Hepatocyte (in vitro differentiated cells): ENCODE measurements at regions not wholly inside any gene's neighbourhood (a gene's known extent, or its start where the extent isn't known, plus 50 kb on each side); places are given as distances from the start of the nearest gene placed in this dataset.

Source experiments
- EZH2 ChIP-seq: fragments of 200-600 bp; sonication (generic); IDR thresholded peaks from 2 replicates; pipeline ENCODE4 v1.6.1; 2016; ENCODE audit warnings: antibody characterized with exemption, mild to moderate bottlenecking, borderline replicate concordance
- TF ChIP-seq, protein P1 (sequence below): fragments of 200-600 bp; sonication (generic); IDR thresholded peaks from 2 replicates; pipeline ENCODE4 v1.5.1; 2016; ENCODE audit warnings: antibody characterized with exemption, mild to moderate bottlenecking; ENCODE audit not compliant: poor library complexity

- TF ChIP-seq, protein P1, sequence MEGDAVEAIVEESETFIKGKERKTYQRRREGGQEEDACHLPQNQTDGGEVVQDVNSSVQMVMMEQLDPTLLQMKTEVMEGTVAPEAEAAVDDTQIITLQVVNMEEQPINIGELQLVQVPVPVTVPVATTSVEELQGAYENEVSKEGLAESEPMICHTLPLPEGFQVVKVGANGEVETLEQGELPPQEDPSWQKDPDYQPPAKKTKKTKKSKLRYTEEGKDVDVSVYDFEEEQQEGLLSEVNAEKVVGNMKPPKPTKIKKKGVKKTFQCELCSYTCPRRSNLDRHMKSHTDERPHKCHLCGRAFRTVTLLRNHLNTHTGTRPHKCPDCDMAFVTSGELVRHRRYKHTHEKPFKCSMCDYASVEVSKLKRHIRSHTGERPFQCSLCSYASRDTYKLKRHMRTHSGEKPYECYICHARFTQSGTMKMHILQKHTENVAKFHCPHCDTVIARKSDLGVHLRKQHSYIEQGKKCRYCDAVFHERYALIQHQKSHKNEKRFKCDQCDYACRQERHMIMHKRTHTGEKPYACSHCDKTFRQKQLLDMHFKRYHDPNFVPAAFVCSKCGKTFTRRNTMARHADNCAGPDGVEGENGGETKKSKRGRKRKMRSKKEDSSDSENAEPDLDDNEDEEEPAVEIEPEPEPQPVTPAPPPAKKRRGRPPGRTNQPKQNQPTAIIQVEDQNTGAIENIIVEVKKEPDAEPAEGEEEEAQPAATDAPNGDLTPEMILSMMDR, result no peak
- TF ChIP-seq EZH2, result no peak
These were observed 96.7 kb upstream of the GADD45A start for GRCh38 chr1:67588178-67588855.
